HEK293 (cell line): ENCODE measurements at regions not wholly inside any gene's neighbourhood (a gene's known extent, or its start where the extent isn't known, plus 50 kb on each side); places are given as distances from the start of the nearest gene placed in this dataset.

Experiments
- CTCF ChIA-PET: fragments of 350-600 bp; formaldehyde crosslinking; extraction: SDS; loops from one replicate; lab custom pipeline; 2021; ENCODE audit warnings: antibody characterized with exemption; lab: Yijun Ruan, JAX
- POLR2A ChIA-PET: fragments of 300-600 bp; formaldehyde crosslinking; extraction: SDS; loops from one replicate; lab custom pipeline; 2020; ENCODE audit warnings: antibody characterized with exemption, inconsistent platforms; lab: Yijun Ruan, JAX
- H3K27ac ChIP-seq: fragments of 200-500 bp; sonication (Bioruptor generic); 2 replicates; pipeline ENCODE4 v1.5.1; 2014; ENCODE audit warnings: low read depth, low read length, control low read depth, inconsistent platforms; ENCODE audit errors: extremely low read depth
- H3K36me3 ChIP-seq, 2 experiments: fragments of 200-500 bp in 1 of 2; sonication (Bioruptor generic) in 1 of 2; 1 replicate in 1 of 2; 2 replicates in 1 of 2; pipeline ENCODE4 v1.5.1; 2014 to 2017; ENCODE audit warnings: inconsistent platforms in 2 of 2, low read length in 2 of 2; ENCODE audit not compliant: control insufficient read depth in 2 of 2, insufficient read depth in 1 of 2
- H3K4me1 ChIP-seq: fragments of 200-500 bp; sonication (Bioruptor generic); 2 replicates; pipeline ENCODE4 v1.5.1; 2014; ENCODE audit warnings: mild to moderate bottlenecking, low read length, inconsistent platforms; ENCODE audit not compliant: control insufficient read depth, insufficient read depth
- H3K4me3 ChIP-seq: 2 replicates; pipeline ENCODE4 v1.5.1; 2011; ENCODE audit warnings: low read depth, mild to moderate bottlenecking, control low read depth, low read length, moderate library complexity
- H3K9me3 ChIP-seq: fragments of 200-500 bp; sonication (Bioruptor generic); 2 replicates; pipeline ENCODE4 v1.5.1; 2014; ENCODE audit warnings: low read depth, low read length, inconsistent platforms; ENCODE audit not compliant: control insufficient read depth, insufficient read depth
- GLI2 ChIP-seq: fragments of 450-650 bp; formaldehyde crosslinking; IDR thresholded peaks from 2 replicates; pipeline ENCODE4; 2017; ENCODE audit warnings: missing biosample characterization, missing genetic modification characterization, low read depth, borderline replicate concordance
- HOXA7 ChIP-seq: sonication (generic); formaldehyde crosslinking; IDR thresholded peaks from 2 replicates; pipeline ENCODE4 v1.8.1; 2022; ENCODE audit warnings: missing genetic modification reagents, borderline replicate concordance
- OVOL3 ChIP-seq: fragments of 450-650 bp; formaldehyde crosslinking; IDR thresholded peaks from 2 replicates; pipeline ENCODE4 v1.5.1; 2016; ENCODE audit warnings: missing biosample characterization, missing genetic modification characterization
- ZNF121 ChIP-seq: fragments of 450-650 bp; formaldehyde crosslinking; IDR thresholded peaks from 2 replicates; pipeline ENCODE4 v1.5.1; 2016; ENCODE audit warnings: missing biosample characterization, missing genetic modification characterization
- ZNF16 ChIP-seq: fragments of 450-650 bp; formaldehyde crosslinking; IDR thresholded peaks from 2 replicates; pipeline ENCODE4 v1.5.1; 2016; ENCODE audit warnings: low read depth, missing biosample characterization, missing genetic modification characterization
- ZNF248 ChIP-seq: fragments of 450-650 bp; formaldehyde crosslinking; IDR thresholded peaks from 2 replicates; pipeline ENCODE4 v1.5.1; 2017; ENCODE audit warnings: missing biosample characterization, missing genetic modification characterization
- ZNF37A ChIP-seq: fragments of 450-650 bp; IDR thresholded peaks from 2 replicates; pipeline ENCODE4 v1.5.1; 2018; ENCODE audit warnings: missing biosample characterization, missing genetic modification characterization
- ZNF473 ChIP-seq: fragments of 450-650 bp; formaldehyde crosslinking; IDR thresholded peaks from 2 replicates; pipeline ENCODE4 v1.5.1; 2017; ENCODE audit warnings: missing biosample characterization, missing genetic modification characterization
- ZNF48 ChIP-seq: fragments of 450-650 bp; formaldehyde crosslinking; IDR thresholded peaks from 2 replicates; pipeline ENCODE4 v1.5.1; 2016; ENCODE audit warnings: missing biosample characterization, missing genetic modification characterization
- ZNF571 ChIP-seq: fragments of 450-650 bp; formaldehyde crosslinking; IDR thresholded peaks from 2 replicates; pipeline ENCODE4 v1.5.0; 2017; ENCODE audit warnings: missing biosample characterization, missing genetic modification characterization
- ZXDB ChIP-seq: fragments of 450-650 bp; formaldehyde crosslinking; IDR thresholded peaks from 2 replicates; pipeline ENCODE4 v1.5.1; 2016; ENCODE audit warnings: missing biosample characterization, missing genetic modification characterization
- TF ChIP-seq, protein P1 (sequence below): fragments of 450-650 bp; formaldehyde crosslinking; conservative IDR thresholded peaks from 2 replicates; pipeline ENCODE4 v1.5.1; 2016; ENCODE audit warnings: low read depth, missing biosample characterization, missing genetic modification characterization
- TF ChIP-seq, protein P2 (sequence below): fragments of 450-650 bp; formaldehyde crosslinking; IDR thresholded peaks from 2 replicates; pipeline ENCODE4 v1.5.1; 2016; ENCODE audit warnings: missing biosample characterization, missing genetic modification characterization
- TF ChIP-seq, protein P3 (sequence below): fragments of 450-650 bp; formaldehyde crosslinking; IDR thresholded peaks from 2 replicates; pipeline ENCODE4 v1.5.1; 2016; ENCODE audit warnings: missing biosample characterization, missing genetic modification characterization

DNA sequence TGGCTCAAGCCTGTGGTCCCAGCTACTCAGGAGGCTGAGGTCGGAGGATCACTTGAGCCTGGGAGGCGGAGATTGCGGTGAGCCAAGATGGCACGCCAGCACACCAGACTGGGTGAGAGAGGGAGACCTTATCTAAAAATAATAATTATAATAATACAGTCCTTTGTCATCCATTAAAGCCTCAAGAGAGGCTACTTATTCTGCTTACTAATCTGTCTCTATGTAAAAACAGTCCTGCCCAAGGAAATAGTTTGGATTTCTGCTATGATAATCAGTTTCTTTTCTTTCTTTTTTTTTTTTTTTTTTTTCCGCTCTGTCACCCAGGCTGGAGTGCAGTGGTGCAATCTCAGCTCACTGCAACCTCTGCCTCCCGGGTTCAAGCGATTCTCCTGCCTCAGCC is 228.3 kb downstream of the C1D start:
- TF ChIP-seq, protein P1, sequence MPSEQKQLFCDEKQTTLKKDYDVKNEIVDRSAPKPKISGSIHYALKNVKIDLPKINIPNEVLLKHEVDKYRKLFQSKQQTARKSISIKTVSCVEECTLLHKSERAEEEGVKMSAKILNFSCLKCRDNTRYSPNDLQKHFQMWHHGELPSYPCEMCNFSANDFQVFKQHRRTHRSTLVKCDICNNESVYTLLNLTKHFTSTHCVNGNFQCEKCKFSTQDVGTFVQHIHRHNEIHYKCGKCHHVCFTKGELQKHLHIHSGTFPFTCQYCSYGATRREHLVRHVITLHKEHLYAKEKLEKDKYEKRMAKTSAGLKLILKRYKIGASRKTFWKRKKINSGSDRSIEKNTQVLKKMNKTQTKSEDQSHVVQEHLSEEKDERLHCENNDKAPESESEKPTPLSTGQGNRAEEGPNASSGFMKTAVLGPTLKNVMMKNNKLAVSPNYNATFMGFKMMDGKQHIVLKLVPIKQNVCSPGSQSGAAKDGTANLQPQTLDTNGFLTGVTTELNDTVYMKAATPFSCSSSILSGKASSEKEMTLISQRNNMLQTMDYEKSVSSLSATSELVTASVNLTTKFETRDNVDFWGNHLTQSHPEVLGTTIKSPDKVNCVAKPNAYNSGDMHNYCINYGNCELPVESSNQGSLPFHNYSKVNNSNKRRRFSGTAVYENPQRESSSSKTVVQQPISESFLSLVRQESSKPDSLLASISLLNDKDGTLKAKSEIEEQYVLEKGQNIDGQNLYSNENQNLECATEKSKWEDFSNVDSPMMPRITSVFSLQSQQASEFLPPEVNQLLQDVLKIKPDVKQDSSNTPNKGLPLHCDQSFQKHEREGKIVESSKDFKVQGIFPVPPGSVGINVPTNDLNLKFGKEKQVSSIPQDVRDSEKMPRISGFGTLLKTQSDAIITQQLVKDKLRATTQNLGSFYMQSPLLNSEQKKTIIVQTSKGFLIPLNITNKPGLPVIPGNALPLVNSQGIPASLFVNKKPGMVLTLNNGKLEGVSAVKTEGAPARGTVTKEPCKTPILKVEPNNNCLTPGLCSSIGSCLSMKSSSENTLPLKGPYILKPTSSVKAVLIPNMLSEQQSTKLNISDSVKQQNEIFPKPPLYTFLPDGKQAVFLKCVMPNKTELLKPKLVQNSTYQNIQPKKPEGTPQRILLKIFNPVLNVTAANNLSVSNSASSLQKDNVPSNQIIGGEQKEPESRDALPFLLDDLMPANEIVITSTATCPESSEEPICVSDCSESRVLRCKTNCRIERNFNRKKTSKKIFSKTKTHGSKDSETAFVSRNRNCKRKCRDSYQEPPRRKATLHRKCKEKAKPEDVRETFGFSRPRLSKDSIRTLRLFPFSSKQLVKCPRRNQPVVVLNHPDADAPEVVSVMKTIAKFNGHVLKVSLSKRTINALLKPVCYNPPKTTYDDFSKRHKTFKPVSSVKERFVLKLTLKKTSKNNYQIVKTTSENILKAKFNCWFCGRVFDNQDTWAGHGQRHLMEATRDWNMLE (tag by site-specific recombination) = no peak
- TF ChIP-seq, protein P2, sequence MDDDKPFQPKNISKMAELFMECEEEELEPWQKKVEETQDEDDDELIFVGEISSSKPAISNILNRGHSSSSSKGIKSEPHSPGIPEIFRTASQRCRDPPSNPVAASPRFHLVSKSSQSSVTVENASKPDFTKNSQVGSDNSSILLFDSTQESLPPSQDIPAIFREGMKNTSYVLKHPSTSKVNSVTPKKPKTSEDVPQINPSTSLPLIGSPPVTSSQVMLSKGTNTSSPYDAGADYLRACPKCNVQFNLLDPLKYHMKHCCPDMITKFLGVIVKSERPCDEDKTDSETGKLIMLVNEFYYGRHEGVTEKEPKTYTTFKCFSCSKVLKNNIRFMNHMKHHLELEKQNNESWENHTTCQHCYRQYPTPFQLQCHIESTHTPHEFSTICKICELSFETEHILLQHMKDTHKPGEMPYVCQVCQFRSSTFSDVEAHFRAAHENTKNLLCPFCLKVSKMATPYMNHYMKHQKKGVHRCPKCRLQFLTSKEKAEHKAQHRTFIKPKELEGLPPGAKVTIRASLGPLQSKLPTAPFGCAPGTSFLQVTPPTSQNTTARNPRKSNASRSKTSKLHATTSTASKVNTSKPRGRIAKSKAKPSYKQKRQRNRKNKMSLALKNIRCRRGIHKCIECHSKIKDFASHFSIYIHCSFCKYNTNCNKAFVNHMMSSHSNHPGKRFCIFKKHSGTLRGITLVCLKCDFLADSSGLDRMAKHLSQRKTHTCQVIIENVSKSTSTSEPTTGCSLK (tag by site-specific recombination) = no peak
- TF ChIP-seq ZNF121 (tag by site-specific recombination) = no peak
- no peak for TF ChIP-seq GLI2 (tag by site-specific recombination)
- TF ChIP-seq ZXDB (tag by site-specific recombination) = no peak
- TF ChIP-seq ZNF37A = no peak
- no peak for TF ChIP-seq ZNF473 (tag by site-specific recombination)
- TF ChIP-seq ZNF248 (tag by site-specific recombination) = no peak
- no peak for TF ChIP-seq ZNF571 (tag by site-specific recombination)
- no peak for TF ChIP-seq HOXA7 (CRISPR knock-in tag)
- no peak for TF ChIP-seq OVOL3
- TF ChIP-seq, all 188 proteins: peak for 0
- Histone ChIP-seq H3K36me3 (no peaks in the 10 kb centered on the region), H3K4me3 (no peak overlapping the region), H3K27ac (no peak overlapping the region), H3K9me3 (no peaks in the 10 kb centered on the region), H3K4me1 (no peaks in the 10 kb centered on the region)
- POLR2A ChIA-PET = no interaction called here
- CTCF ChIA-PET = no interaction called here

DNA sequence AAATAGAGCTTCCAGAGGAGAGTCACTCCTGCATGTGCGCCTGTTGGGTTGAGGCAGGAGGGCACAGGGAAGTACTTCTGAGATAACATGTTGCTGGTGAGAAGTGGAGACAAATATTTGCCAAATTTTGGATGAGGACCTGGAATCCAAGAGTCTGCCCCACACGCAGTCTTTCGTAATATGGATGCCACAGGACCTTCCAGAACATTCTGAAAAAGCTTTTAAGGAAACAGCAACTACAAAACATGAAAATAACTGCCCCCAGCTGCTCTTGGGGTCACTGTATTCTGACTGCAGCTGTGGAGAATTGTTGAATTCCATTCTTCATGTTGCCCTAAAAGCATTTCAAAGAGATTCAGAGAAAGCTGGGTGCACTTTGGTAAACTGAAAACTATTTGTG is 227.5 kb downstream of the C1D start:
- CTCF ChIA-PET = interaction anchor here (0.6 to 3.0 kb wide), 2 partner anchors 40 to 101 kb away, joined by 3 to 10 read pairs; no protein-coding TSS in a partner anchor
- no peak overlapping the region for H3K27ac ChIP-seq
- POLR2A ChIA-PET = no interaction called here
- no peaks in the 10 kb centered on the region for H3K4me1 ChIP-seq
- no peaks in the 10 kb centered on the region for H3K9me3 ChIP-seq
- no peak overlapping the region for H3K4me3 ChIP-seq
- no peaks in the 10 kb centered on the region for H3K36me3 ChIP-seq
- TF ChIP-seq, protein P3, sequence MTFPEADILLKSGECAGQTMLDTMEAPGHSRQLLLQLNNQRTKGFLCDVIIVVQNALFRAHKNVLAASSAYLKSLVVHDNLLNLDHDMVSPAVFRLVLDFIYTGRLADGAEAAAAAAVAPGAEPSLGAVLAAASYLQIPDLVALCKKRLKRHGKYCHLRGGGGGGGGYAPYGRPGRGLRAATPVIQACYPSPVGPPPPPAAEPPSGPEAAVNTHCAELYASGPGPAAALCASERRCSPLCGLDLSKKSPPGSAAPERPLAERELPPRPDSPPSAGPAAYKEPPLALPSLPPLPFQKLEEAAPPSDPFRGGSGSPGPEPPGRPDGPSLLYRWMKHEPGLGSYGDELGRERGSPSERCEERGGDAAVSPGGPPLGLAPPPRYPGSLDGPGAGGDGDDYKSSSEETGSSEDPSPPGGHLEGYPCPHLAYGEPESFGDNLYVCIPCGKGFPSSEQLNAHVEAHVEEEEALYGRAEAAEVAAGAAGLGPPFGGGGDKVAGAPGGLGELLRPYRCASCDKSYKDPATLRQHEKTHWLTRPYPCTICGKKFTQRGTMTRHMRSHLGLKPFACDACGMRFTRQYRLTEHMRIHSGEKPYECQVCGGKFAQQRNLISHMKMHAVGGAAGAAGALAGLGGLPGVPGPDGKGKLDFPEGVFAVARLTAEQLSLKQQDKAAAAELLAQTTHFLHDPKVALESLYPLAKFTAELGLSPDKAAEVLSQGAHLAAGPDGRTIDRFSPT (tag by site-specific recombination) = no peak
- TF ChIP-seq ZNF48 (tag by site-specific recombination) (no peak), ZNF16 (no peak)
